C1 segment of cervical spinal cord (tissue), 14 donors: ENCODE measurements at regions not wholly inside any gene's neighbourhood (a gene's known extent, or its start where the extent isn't known, plus 50 kb on each side); places are given as distances from the start of the nearest gene placed in this dataset.
"Not testable (repeated sequence)": the region's sequence is repeated elsewhere in the genome, so short reads cannot be mapped to it uniquely, and the experiment has no call there.

Source experiments
- DNase-seq, 14 donors: peaks; one replicate each; lab custom pipeline; 2025; lab: John Stamatoyannopoulos, UW

DNA sequence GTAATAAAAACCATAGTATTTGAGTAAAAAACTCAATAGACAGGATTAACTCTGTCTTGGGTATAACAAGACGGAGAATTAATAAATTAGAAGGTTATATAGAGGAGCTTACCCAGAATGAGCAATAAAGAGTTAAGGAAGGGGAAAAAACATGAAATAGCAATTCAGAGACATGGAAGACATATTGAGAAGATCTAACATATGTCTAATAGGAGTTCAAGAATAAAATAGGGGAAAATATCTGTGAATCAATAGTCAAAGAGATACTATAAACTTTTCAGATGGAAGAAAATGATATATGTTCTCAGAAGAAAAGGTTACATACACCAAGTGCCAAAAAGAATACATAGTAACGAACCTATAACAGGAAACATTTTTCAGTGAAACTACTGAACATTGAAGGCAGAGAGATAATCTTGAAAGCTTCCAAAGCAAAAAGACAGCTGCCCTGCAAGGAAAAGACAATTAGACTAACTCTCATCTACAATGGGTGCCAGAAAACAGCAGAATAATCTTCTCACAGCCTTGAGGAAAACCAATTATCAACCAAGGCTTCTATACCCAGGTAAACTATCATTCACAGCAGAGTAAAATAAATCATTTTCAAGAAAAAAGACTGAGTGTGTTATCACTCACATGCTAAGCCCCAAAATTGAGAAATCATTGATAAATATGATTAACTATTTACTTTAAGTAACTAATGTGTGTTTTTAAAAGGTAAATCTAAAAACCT lies 106.0 kb downstream of the ENC1 start:
- no peak for DNase-seq

DNA sequence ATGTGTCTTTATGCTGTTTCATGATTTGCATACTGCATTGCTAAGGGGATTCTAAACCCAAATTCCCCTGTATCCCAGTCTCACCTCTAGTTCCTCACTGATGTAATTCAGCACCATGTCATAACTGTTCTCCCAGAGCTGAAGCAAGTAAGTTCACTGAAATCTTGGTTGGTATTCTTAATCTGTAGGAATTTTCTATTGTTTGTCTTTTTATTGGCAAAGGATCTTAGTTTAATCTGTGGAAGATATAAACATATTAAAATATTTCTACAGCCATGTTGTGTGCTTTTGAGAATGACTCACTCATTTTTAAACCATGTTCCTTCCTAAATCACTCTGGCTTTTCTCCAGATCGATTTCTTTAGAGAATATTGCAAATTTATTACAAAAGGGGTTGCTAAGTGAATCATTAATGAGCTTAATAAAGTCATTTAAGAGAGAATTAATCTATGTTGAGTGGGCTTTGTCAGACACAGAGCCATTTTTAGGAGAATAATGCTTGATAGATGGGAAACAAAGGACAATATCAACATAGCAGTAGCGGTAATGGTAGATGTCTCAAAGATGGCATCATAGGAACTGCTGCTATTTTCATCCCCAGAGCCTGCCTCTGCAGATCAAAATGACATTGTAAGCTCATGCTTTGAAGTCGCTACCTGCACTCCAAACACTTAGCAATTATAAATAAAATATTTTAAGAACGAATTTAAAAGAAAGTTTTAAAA lies 110.0 kb downstream of the ENC1 start:
- no peak for DNase-seq

DNA sequence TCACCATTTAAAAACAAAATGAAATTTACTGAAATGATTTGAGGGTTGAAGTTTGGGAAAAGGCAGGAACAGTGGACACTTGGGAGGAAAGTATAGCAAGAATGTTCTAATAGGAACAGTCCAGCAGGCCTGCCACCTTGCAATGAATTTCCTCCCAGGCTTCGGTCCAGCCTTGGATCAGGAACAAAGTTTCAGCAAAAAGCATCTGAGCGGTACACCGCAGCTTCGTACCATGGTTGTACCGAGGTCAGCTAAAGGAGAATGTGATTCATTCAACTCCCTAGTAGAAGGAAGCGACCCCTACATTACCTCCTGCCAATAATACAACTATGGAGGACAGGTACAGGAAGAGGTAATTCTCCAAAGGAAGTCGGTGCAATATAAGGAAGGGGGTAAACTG lies 111.4 kb downstream of the ENC1 start:
- DNase-seq = no peak

DNA sequence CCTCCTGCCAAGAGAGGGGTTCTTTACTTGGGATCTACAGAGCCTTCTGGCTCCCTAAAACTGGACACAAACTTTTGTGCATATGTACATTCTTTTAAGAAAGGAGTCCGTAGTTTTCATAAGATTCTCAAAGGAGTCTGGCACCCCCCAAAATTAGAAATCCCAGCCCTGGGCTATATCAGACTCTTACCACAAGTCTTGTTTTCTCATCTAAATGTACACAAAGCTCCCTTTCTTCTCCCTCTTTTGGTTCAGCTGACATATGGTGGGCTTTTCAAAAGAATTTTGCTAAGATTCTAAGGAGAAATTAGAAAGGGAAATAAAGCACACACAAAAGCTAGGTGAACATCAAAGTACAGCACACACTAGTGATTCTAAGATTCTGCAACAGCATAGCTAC lies 114.4 kb downstream of the ENC1 start:
- DNase-seq = no peak

DNA sequence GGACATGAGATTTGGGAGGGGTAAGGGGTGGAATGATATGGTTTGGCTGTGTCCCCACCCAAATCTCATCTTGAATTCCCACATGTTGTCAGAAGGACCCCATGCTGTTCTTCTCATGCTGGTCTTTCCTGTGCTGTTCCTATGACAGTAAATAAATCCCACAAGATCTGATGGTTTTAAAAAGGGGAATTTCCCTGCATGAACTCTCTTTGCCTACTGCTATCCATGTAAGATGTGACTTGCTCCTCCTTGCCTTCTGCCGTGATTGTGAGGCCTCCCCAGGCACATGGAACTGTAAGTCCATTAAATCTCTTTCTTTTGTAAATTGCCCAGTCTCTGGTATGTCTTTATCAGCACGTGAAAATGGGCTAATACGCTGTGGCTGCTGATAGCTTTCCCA lies 115.8 kb downstream of the ENC1 start:
- not testable (repeated sequence) for DNase-seq

DNA sequence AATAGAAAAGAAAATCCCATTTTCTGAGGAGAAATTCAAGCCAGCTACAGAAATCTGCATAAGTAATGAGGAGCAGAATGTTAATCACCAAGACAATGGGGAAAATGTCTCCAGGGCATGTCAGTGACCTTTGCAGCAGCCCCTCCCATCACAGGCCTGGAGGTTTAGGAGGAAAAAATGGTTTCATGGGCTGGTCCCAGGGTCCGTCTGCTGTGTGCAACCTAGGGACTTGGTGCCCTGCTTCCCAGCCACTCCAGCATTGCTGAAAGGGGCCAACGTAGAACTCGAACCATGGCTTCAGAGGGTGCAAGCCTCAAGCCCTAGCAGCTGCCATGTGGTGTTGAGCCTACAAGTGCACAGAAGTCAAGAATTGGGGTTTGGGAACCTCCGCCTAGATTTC lies 116.8 kb downstream of the ENC1 start:
- DNase-seq = not testable (repeated sequence)

DNA sequence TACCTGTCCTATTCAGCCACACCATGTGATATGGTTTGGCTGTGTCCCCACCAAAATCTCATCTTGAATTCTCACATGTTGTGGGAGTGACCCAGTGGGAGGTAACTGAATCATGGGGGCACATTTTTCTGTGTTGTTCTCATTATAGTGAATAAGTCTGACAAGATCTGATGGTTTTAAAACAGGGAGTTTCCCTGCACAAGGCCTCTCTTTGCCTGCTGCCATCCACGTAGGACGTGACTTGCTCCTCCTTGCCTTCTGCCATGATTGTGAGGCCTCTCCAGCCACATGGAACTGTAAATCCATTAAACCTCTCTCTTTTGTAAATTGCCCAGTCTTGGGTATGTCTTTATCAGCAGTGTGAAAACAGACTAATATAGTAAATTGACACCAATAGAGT lies 117.7 kb downstream of the ENC1 start:
- DNase-seq = not testable (repeated sequence)

DNA sequence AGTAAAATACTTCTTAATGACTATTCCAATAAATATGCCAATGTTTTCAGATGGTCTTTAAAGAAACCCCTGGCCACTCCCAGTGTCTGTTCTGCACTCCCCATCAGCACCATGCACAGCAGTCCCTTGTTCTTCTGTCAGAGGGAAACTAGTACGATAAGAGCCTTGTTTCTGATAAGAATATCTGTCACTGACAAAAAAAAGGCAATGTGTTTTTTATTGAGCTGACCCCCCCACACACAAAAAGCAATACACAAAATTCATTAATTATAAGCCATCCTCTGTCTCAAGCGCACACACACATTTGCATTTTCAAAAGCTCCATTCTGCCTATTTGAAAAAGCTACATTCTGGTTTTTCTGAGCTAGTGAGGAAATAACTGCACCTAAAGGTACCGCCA lies 119.1 kb downstream of the ENC1 start:
- DNase-seq = no peak

DNA sequence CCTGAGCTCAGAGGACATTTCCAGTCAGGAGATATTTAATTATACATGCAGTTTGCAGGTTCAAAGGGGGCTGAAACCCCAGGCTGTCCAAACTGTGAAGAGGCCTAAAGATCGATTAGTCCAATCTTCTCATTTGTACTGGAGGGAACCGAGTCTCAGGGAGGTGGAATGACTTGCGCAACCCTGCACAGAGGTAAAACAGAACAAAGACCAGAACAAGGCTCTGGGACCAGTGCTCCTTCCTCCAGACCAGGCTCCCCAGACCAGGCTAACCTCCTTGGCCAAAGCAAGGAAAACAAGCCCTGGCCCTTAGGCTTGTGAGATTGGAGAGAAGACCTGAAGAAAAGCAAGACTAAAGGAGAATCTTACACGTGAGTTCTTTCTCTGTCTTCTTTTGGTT lies 120.8 kb downstream of the ENC1 start:
- DNase-seq = no peak

DNA sequence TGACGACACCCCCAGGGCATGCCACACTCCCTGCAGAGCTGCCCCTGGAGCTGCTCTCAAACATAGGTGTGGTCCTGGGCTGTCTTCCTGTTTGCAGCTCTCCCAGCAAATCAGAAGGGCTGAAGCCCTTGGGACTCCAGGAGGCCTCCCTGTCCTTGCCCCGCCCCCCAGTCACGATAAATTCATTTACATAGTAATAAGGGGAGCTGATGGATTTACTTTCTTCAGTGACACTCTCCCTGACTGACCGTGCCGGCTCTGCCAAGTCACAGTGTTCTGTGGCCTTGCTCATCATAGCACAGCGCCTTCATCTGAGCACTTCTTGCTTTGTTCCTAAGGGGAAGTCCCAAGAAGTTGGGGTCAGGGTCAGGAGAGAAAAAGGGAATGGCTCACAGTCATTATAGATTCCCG lies 121.4 kb downstream of the ENC1 start:
- no peak for DNase-seq

DNA sequence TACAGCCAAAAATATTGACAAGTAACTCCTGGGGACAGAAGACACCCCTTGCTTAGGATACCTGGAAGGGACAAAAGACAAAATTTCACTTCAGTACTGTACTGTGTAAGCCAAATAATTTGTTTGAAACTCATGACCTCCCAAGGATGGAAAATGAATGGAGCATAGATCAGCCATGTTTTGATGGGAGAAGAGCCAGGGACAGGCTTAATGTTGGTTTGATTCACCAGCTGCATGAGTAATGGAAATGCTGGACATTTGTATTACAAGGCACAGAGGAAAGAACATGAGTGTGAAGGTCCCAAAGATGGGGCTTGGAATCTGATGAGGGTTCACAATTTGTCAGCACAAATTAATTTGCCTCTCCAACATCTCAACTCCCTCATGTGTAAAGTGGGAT lies 122.8 kb downstream of the ENC1 start:
- no peak for DNase-seq

DNA sequence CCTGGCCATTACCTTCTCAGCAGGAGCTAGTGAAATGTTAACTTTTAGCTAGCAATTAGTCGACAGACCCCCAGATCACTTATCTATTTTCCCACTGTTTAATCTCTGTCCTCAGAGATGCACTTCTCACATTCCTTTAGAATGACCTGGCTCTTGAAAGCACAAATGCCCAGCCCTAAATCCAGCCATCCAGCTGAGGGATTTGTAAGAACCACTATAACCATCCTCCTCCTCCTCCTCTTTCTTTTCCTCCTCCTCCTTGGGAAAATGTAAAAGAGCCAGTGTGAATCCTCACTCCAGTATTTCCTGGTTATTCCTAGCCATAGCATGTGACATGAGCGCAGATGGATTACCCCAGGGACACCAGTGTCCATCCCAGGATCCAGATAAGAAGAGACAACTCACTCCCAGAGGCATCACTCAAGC lies 124.3 kb downstream of the ENC1 start:
- DNase-seq = no peak

DNA sequence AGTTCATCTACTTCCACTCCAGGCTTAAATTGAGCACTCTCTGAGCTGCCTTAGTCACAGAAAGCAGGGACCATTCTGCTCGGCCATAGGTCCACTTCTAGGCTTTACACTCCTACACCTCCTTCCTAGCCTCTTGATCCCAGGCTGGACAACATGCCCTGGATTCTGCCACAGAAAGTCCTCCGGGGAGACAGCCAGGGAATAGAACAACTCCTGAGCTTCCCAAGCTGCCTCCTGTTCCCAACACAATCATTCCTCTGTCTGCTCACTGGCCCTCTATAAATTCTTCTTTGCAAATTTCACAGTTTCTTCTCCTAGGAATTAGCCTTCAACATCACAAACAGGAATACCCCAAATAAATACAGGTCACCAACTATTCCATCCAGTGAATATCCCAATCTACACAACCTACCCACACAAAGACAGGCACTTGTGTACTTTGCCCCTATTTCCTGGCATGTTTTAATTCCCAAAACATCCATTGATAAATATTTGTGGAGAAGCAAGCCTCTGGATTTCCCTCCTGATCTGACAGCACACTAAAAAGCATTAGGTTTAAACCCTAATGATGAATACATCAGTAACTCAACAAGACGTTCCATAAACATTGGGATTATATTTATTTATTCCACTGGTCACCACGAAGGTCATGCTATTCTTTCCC lies 125.5 kb downstream of the ENC1 start:
- DNase-seq = no peak

DNA sequence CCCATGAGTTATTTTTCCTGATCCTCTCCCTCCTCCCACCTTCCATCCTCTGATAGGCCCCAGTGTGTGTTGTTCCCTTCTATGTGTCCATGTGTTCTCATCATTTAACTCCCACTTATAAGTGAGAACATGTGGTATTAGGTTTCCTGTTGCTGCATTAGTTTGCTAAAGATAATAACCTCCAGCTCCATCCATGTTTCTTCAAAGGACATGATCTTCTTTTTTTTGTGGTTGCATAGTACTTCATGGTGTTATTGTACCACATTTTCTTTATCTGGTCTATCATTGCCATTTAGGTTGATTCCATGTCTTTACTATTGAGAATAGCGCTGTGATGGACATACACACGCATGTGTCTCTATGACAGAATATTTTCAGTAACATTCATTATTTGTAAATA lies 128.8 kb downstream of the ENC1 start:
- not testable (repeated sequence) for DNase-seq

DNA sequence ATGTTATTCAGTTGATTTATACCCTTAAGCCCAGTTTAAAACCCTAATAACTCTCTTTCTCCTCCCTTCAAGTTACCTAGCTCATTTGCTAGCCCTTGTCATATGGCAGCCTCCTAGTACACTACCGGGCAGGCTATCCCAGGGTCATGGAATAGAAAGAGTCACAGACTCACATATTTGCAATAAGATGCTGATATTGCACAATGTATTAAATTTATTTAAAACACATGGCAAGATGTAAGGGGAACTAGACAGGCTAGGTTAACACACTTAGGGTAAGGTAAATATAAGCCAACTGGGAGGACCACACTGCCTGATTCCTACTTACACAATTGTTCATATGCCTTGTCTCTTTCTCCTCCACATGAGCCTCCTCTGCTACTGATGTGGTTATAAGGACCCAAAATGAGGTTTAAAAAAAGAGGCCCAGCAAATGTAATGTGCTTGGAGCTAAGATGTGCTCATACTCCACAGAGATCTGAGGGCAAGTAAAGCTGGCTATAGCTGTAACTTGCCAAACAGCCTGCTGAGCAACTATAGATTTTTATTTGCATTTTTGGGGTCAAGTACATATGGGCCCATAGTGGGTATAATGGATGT lies 130.0 kb downstream of the ENC1 start:
- DNase-seq = no peak

DNA sequence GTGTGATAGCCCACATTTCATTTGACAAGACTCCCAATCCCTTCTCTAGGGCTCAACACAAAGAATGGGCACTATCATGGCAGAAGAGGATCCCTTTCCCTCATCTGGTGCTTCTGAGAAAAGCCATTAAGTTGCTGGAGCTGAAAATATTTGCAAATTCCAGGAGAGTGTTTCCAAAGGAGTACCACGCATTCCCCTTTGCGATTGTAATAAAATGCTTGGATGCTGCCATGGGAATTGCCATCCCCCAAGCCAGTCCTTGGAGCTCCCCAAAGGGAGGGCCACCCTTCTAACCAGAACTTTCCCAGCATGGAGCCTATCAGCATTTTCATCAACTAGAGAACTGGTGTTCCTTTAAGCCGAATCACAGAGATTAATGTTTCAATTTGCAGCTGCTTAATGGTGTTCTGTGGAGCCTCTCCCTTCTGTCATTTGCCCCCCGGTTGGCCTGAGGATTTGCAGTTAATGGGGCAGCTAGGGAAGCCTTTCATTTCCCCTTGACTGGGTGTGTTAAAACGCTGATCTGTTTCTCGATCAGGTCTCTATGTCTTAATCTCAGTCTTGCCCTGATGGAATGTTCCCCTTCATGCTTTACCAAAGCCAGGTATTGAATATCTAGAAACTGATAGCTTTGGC lies 133.0 kb downstream of the ENC1 start:
- no peak for DNase-seq

DNA sequence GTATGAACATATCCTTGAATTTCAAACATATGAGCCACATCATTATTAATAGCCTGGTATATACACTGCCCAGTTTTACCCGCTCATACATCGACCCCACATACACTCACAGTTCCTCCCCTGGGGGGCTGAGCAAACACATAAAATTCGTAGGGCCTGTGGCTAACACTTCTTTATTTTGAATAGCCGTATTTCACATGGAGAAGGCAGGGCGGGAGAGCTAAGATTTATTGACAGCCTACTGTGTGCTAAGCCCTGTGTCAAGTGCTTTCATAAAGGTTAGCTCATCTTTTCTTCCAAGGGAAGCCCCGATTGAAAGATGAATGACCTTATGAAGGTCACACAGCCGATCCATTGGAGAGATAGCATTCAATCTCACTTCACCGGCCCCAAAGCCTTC lies 134.4 kb downstream of the ENC1 start:
- no peak for DNase-seq

DNA sequence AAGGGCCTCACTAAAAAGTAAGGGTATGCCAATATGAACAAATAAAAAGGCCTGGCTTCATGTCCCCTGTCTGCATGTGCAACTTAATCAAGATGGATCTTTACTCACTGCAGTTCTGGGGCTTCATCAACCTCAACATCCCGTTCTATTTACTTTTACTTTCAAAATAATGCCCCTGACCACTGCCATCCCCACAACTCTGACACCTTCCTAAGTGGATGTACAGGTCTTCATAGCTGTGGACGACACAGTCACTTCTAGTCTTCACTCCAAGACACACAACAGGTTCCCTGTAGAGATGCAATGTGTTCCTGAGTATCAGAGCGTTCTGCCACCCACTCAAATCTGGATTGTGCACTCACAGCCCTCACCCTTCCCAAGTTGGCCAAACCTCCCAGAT lies 136.1 kb downstream of the ENC1 start:
- no peak for DNase-seq

DNA sequence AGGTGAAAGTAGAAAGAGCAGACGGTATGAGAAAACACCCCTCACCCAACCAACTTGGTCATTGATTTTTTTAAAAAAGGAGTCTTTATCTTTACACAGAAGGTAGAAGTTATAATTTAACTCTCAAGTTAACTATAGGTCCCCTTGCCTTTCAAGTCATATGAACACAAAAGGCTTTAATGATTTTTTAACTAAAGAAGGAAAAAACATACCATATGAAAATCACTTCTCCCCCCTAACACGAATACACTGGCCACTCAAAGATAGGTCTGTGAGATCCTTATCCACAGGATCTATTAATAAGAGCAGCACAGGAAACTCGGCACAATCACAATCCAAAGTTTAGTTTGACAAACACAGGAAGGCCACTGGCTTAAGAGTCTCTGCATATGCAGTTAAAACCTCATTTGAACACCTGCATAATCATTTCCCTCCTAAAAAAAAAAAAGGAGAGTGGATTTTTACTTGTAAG lies 138.0 kb downstream of the ENC1 start:
- DNase-seq = no peak

DNA sequence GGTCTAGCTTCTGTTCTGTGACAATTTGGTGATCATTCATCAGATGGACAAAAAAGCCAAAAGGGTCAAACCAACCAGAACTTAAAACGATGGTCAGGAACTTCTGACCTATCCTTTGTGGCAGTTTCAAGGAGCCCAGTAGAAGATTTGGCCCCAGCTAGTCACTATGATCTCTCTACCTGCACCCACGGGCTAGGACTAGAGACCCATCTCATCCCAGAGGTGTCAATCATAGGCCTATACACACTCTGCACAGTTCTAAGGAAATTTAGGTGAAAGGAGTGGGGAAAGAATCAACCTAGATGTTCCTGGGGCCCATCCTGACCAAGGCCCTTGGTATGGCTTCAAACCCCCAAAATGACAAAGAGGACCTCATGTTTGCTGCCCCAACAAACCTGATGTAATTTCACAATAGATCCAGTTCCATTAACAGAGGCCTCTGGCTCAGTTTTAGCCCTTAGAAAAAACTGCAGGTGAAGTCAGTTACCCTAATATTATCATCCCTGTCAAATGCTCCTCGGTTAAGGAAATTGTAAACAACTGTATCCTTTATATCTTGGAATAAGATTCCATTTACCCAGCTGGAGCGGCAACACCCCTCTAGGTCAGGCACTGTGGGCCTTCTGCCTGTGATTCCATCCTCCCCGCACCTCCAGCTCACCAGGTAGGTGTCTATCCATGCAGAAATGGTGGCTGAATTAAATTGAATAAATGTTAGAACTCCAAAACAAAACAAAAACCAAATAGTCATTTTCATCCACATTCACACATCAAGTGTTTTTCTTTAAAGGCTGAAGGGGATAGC lies 138.7 kb downstream of the ENC1 start:
- no peak for DNase-seq
